ENCODE measurements at regions not wholly inside any gene's neighbourhood (a gene's known extent, or its start where the extent isn't known, plus 50 kb on each side); places are given as distances from the start of the nearest gene placed in this dataset.
"Not testable (repeated sequence)": the region's sequence is repeated elsewhere in the genome, so short reads cannot be mapped to it uniquely, and the experiment has no call there.

GRCh38 chr18:54669701-54670100, 78.7 kb downstream of the DYNAP start:
- TF ChIP-seq CTCF (IDR thresholded peaks at IDR 0.05; ENCODE audit: low read depth, low read length, poor library complexity, severe bottlenecking); EZH2phosphoT487 (IDR thresholded peaks at IDR 0.05; ENCODE audit: borderline replicate concordance, low read length): not testable (repeated sequence)
